HG03060 (cell line): ENCODE measurements at regions not wholly inside any gene's neighbourhood (a gene's known extent, or its start where the extent isn't known, plus 50 kb on each side); places are given as distances from the start of the nearest gene placed in this dataset.
"Not testable (repeated sequence)": the region's sequence is repeated elsewhere in the genome, so short reads cannot be mapped to it uniquely, and the experiment has no call there.

Experiments used
- ATAC-seq: cut with Tn5 transposase; IDR thresholded peaks from one replicate; pipeline ENCODE4 v1.9.1; 2021; ENCODE audit warnings: low read depth, moderate number of reproducible peaks; ENCODE audit not compliant: unreplicated experiment

DNA sequence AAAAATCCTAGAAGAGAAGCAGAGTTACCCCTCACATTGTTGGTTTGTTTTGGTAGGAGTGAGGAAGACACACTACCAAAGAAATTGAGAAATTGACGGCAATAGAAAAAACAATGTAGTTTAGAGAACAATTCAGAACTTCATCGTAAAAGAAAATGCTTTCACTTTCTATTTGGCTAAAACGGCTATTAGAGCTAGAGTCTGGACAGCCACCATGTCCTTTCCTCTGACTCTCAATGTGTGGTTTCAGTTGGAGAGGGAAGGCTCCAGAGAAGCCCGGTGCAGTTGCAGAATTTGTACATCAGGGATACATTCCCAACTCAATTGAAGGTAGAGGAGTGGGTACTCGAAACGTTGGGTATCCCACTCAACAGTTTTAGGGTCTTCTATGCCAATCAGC is 535.3 kb downstream of the GALC start:
- no peak for ATAC-seq

- ATAC-seq, result no peak
These were observed 542.8 kb downstream of the GALC start for GRCh38 chr14:87450193-87450592.

- no peak for ATAC-seq
These were observed 544.0 kb downstream of the GALC start for GRCh38 chr14:87449016-87449415.

DNA sequence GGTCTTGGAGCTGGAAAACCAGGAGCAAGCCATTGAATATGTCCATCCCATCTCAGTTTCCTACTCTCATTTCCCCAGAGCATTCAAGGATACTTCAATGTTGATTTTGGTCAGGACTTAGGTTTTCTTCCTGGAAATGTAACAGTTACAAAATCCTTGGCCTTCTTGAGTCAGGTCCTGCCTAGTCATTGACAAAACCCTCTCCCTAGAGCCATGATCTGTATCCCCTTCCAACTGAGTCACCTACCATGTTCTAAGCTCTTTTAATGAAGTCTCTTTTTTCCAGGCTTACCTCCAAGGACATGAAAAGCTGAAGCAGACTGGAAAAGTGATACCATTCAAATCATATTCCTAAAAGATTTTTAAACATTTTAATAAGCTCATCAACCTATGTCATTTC is 549.2 kb downstream of the GALC start:
- ATAC-seq, result no peak

- no peak for ATAC-seq
These were observed 549.9 kb downstream of the GALC start for GRCh38 chr14:87443039-87443438.

DNA sequence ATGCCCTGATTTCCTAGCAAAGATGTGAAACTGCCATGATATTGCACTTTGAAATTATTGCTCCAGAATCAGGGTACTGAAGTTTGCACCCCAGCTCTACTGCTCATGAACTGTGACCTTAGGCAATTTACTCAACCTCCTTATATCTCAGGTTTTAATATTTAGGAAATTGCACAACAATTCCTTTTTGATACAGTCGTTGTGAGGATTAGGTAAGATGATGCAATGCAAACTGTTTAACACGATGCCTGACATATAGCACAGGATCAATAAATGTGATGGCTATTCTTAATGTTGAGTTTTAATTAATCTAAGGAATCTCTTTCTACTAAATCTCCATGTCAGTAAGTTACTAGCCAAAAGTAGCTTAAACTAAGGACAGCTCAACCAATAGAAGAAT is 555.8 kb downstream of the GALC start:
- no peak for ATAC-seq

DNA sequence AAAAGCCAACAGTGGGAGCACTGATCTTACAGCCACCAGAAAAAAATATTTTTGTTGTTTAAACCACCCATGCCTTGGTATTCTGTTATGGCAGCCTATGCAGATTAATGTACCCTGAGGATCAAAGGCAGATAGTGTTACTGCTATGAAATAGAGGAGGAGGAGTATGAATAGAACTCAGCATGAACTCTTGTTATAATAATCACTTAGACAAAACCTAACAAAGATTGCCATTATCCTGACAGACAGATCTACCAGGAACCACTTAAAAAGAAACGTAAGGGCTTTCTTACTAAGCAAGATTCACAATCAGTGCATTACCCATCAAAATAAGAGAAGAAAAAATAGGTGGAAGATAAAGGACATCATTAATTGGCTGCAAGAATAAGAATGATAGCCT is 558.3 kb downstream of the GALC start:
- ATAC-seq, result no peak

DNA sequence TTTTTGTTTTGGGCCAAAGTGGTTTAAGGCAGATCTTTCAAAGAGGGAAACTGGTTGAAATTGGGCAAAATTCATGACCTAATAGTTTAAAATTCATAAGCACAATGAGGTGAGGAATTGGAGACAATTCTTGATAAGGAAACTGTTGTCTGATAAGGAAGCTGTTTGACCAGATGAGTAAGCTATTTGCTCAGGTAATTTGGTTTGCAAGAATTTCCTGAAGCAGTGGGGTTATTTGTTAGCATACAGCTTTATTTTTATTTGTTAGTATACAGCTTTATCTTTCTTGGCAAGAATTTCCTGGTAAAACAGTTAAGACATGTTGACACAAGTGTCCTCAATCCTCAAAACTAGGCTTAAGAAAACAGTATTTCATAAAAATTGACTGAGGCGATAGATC is 559.0 kb downstream of the GALC start:
- no peak for ATAC-seq

GRCh38 chr14:87432698-87433097 is 560.3 kb downstream of the GALC start:
- ATAC-seq, result no peak

- no peak for ATAC-seq
These were observed 562.2 kb downstream of the GALC start for GRCh38 chr14:87430810-87431209.

DNA sequence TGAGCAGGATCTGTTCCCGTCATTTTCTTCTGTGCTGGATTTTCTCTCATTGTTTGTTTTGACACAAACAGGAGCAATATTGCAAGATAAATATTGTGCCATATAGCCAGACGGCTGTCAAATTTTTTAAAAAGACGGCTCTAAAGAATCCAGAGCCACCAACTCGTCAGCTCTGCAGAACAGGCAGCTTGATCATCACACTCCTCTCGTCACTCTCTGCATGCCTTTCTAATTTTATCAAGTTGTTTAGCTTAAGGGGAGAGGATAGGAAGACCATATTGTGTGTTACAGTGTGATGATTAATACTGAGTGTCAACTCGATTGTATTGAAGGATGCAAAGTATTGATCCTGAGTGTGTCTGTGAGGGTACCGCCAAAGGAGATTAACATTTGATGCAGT is 562.8 kb downstream of the GALC start:
- no peak for ATAC-seq

DNA sequence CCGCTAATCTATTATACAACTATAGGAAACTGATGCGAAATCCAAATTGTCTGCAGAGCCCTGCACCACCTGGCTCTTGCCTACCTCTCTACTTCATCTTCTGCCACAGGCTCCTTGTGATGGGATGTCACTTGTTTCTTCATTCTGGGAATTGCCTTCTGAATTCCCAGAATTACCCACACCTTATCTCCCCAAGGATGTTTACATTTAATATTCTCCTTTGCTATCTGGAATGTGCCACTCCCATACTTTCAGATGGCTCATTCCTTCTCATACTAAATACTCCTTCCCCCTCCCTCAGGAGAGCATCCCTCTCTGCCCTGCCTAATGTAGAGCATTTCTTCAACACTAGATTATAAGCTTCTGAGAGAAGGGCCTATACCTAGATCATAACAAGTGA is 573.1 kb downstream of the GALC start:
- ATAC-seq, result no peak

- ATAC-seq, result no peak
These were observed 581.6 kb downstream of the GALC start for GRCh38 chr14:87411370-87411769.

DNA sequence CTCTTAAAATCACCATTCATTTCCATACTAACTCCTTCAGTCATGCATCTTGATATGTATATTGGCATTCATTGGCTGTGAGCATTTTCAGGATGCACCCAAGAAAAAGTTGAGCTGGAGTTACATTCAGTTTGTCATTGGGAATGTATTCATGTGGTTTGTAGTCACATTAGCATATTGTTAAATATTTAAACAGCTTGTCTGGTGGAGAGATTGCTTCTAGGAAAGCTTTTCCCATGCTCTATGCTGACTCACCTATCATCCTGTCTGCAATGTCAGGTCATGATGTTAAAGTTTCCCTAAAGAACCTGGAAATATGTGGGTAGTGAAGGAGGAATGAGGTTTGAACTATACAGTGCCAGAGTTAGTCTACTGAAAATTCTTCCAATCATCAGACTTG is 583.6 kb downstream of the GALC start:
- ATAC-seq, result no peak

DNA sequence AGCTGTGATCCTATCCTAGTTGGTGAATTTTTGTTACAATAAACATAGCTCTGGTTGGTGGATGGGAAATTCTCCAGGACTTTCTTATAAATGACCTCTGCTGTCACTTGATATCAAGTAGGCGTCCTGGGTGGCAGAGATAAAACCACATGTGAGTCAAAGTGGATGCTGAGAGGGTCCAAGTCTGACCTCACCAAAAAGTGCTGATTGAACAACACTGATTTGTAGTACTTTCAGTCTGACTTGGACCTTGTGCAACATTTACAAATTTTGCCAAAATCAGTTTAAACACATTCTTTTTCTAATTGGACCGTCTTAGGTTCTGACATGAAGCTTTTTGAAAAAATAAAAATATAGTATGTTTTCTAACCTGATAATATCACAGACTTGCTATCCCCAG is 585.6 kb downstream of the GALC start:
- no peak for ATAC-seq

- ATAC-seq, result no peak
These were observed 587.4 kb downstream of the GALC start for GRCh38 chr14:87405563-87405962.

DNA sequence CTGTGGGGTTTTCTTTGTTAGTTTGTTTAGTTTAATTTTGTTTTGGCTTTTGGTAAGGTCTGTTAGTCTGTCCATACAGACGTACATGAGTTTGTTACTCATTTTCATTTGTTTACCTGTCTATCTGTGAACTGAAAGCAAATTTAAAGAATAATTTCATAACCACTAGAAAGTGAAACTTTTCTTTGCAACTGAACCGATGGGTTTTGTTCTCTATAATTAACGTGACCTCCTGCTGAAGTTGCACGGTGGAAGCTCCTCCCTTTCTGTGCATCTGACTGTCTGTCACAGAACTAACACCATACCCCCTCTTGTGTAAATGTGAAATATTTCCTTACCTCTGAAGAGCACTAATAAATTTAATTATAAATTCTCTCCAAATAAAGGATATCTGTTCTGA is 595.5 kb downstream of the GALC start:
- ATAC-seq, result no peak

DNA sequence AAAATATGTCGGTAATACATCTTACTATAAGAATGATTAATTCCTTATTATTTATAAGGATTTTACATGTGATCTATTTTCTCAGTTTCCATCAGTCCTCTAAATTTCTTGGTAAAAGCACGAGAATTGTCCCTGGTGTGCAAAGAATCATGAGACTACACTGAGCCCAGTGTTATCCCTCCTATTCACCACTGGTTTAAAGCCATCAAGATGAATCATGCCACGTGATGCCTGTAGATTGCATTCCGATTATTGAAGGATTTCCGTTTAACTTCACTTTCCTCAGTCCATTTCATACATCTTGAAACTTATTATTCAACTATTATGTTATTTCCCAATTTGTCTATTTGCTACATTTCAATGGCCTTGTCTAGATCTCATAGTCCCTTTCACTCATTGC is 601.9 kb downstream of the GALC start:
- ATAC-seq, result no peak

- ATAC-seq, result no peak
These were observed 604.0 kb downstream of the GALC start for GRCh38 chr14:87388946-87389345.

DNA sequence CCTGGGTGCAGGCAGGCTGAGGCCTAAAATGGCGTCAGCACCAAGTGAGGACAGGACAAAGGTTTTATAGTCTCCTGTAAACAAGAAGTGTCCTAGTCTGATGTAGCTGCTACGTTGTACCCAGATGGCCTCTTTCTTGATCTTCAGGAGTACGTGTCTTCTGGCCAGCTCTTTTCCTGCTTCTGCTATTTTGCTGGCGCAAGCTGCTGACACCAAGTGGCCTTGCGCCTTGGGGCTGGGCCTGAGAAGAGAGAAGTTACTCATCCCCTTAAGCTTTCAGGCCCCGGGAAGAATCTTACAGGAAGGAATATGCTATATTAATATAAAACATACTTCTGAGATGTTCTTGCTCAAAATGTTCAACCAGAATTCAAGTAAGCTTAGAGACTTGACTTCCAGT is 605.2 kb downstream of the GALC start:
- no peak for ATAC-seq

DNA sequence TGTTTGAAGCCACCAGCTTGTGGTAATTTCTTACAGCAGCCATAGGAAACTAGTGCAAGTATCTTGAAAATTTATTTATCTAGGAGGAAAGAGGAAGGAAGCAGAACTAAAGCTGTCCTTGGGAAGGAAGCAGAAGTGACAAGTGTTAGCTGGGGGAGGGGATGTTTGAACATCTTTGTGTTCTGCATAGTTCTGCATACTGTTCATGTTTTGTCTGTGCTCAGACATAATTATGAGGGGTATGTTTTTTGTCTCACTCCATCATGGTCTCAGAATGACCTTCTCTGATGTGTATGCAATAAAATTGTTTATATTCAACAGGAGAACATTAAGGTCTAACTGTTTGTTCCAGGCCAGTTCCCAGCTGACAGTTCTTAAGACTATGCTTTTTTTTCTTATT is 606.5 kb downstream of the GALC start:
- no peak for ATAC-seq

DNA sequence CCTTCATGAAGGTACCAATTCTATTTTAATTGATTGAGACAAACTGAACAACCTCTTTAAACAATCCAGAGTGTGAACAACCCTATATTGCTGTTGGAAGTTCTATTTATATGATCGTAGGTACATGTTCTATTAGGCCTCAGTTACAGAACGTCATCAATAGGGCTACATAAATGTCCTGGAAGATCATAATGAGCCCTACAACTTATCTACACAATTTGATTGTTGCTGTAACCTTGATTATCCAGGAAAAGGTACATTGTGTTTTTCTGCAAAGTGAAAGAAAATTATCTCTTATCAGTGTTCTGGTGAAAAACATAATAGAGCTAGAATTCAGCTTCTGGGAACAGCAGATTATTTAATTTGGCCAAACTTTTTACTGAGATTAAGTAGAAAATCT is 612.9 kb downstream of the GALC start:
- ATAC-seq, result no peak

DNA sequence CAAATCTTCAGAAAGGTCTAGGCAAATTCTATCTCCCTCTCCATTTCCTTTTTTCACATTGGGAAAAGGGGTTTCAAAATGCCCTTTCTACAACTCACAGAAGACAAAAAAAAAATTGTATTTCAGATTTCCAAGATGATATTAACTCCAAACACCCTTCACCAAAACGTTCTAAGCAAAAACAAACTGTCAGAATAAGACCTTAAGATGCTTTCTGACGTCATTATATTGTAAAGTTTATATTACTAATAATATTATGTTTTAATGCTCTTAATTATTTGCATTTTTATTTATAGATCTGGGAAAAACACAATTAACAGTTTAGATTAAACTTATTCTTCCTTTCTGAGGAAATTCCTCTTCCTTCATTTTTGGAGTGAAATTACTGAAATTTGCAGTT is 624.2 kb downstream of the GALC start:
- no peak for ATAC-seq

- ATAC-seq, result not testable (repeated sequence)
These were observed 632.7 kb downstream of the GALC start for GRCh38 chr14:87360246-87360645.
